NAMALWA (cell line): ENCODE measurements at regions not wholly inside any gene's neighbourhood (a gene's known extent, or its start where the extent isn't known, plus 50 kb on each side); places are given as distances from the start of the nearest gene placed in this dataset.
A peak's percentile ranks its signal among the peaks of the same experiment; 100 is the strongest.

ENCODE experiments used
- DNase-seq: peaks from one replicate; pipeline ENCODE4 v3.0.0-alpha.2; 2015; ENCODE audit warnings: low spot score

- DNase-seq, result no peak
Observed at GRCh38 chr6:139923964-139924475, 549.6 kb upstream of the CITED2 start.

GRCh38 chr6:139922236-139922635 lies 547.8 kb upstream of the CITED2 start:
- DNase-seq, result no peak

GRCh38 chr6:139920776-139921100 lies 546.3 kb upstream of the CITED2 start:
- no peak for DNase-seq

- DNase-seq, result peak; percentile 41
Observed at GRCh38 chr6:139920027-139920775, 545.8 kb upstream of the CITED2 start.

GRCh38 chr6:139919107-139920026 lies 544.9 kb upstream of the CITED2 start:
- DNase-seq, result peak; percentile 24

- DNase-seq, result no peak
Observed at GRCh38 chr6:139917951-139918630, 543.6 kb upstream of the CITED2 start.

GRCh38 chr6:139914910-139915309 lies 540.5 kb upstream of the CITED2 start:
- no peak for DNase-seq

DNA sequence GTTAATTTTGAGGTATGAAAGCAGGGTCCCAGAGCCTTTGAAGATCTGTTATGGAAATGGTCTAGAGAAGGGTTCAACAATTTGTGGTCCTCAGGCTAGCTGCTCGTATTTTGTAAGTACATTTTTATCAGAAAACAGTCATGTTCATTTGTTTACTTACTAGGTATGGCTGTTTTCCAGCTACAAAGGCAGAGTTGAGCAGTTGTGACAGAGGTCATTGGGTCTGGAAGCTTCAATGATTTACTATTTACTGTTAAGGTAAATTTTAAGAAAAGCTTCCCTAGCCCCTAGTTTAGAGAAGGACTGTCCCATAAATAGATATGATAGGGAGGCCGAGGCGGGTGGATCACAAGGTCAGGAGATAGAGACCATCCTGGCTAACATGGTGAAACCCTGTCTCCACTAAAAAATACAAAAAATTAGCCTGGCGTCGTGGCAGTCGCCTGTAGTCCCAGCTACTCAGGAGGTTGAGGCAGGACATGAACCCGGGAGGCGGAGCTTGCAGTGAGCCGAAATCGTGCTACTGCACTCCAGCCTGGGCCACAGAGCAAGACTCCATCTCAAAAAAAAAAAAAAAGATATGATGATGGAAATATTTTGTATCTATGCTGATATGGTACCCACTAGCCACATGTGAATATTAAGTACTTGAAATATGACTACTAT lies 538.4 kb upstream of the CITED2 start:
- no peak for DNase-seq

- DNase-seq, result no peak
Observed at GRCh38 chr6:139909992-139910391, 535.5 kb upstream of the CITED2 start.

- no peak for DNase-seq
Observed at GRCh38 chr6:139905404-139906052, 531.1 kb upstream of the CITED2 start.

GRCh38 chr6:139904568-139904967 lies 530.1 kb upstream of the CITED2 start:
- DNase-seq, result no peak

GRCh38 chr6:139904158-139904533 lies 529.7 kb upstream of the CITED2 start:
- no peak for DNase-seq

DNA sequence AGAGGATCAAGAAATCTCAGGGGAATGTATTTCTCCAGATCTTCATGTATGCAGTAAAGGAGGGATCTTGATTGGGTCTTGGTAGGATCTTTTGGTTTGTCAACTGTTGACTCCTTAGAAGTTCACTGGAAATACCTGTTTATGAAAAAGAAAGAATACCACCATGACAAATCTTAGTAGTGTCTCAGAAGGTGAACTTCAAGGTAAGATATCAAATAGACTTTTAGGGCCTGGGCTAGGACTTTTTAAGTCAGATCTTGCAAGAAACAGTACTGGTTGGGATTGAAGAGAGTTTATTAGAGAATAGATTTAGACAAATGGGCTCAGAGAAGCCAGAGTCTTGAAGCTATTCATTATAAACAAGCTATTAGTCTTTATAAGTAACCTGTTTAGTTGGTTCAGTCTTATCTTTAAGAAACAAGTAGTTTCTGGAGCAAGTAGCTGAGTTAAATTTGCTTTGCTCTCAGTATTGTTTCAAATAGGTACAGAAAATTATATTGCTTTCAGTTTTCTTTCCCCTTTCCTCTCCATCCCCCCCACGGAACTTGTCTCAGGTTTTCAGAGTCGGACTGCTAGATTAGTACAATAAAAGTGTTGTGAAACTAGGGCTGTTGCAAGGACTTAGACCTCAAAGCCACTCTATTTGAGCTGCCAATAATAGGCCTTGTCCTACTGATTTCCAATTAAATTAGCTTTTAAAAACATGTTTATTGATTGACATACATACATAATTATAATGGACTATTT lies 529.1 kb upstream of the CITED2 start:
- DNase-seq, result no peak

GRCh38 chr6:139895205-139895793 lies 520.9 kb upstream of the CITED2 start:
- DNase-seq, result no peak

GRCh38 chr6:139894271-139894670 lies 519.8 kb upstream of the CITED2 start:
- DNase-seq, result no peak

DNA sequence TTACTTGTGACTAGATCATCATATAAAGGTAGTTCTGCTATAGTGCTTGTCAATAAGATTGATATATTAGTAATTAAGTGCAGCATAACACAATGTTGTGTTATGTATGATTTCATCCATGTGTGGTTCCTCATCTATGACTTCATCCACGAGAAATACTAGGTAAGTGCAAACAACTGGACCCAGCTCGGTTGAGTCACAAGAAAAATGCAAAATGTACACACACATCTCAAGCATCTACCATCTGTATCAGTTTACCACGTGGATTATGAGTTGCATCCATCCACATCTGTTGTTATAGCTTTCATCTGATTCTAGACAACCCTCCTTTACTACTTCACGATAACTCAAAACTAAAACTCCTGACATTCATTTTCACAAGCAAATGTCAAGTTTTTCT lies 517.0 kb upstream of the CITED2 start:
- DNase-seq, result no peak

DNA sequence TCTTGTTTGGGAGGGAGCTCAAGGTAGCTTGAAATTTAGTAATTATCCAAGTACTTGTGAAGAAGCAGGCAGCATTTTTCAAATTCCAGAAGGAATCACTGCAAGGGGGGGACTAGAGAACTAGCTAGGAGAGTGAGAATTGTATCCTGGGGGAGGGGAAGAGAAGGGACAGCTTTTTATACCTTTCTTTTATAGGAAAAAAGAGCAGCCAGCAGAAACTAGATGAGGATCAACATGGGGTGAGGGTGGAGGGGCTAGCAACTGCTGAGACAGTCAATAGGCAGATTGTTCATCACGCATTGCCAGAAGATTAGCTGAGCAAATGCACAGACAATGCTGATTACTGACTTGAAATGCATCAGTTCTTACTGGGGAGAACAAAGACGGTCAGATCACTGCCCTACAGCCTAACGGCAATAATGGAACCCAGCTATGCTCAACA lies 514.3 kb upstream of the CITED2 start:
- no peak for DNase-seq

DNA sequence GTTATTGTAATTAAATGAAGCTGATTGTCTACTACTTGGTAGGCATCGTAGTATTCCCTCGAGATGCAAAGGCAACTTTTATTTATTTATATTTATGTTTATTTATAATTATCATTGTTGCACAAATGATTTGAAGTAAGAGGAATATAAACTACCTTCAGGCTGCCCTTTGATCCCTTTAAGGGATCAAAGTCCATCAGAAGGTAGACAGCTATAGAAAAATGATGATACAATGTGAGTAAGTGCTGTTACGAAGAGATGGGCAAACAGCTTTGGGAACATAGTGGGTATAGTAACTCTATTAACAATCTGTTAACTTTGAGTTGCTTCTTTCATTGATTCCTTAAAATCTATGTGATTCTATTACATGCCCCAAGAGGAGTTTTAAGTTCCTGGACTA lies 512.8 kb upstream of the CITED2 start:
- DNase-seq, result no peak

GRCh38 chr6:139886396-139886795 lies 511.9 kb upstream of the CITED2 start:
- DNase-seq, result no peak

DNA sequence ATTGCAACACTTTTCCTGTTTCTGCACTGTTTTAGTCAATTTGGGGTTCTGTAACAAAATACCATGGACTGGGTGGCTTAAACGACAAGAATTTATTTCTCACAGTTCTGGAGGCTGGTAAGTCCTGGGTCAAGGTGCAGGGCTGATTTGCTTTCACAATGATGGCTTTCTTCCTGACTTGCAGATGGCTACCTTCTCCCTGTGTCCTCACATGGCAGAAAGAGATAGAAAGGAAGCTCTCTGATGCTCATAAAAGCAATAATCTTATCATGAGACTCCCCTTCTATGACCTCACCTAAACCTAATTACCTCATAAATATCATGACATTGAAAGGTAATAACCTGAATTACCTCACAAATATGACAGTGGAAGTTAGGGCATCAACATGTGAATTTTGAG lies 511.5 kb upstream of the CITED2 start:
- DNase-seq, result no peak
